ENCODE measurements at regions not wholly inside any gene's neighbourhood (a gene's known extent, or its start where the extent isn't known, plus 50 kb on each side); places are given as distances from the start of the nearest gene placed in this dataset.

DNA sequence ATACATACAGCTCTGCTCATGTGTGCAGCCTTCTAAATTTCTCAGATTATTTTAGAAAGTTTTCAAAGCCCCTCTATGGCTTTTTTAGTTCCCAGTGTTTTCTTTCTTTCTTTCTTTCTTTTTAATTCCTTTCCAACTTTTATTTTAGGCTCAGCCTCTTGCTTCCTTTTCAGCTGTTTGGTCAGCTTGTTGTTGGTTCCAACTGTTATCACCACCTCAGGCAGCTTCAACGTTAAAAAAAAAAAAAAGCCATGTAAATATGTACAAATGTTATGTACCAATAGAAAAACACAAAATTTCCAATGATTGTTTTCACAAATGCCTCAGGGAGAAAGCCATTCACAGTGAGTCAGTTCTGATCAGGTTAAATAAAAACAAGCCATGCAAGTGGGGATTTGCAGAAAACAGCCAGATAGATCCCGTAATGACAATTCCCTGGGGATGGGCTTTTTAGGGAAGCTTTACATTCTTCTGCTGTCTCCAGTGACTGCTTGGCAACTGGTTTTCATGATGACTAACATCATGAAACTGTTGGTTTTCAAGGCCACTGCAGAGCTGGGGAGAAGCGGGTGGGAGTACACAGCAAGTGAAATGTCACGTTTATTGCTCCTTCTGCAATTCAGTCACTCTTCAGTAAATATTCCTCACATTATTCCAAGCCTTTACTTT lies 908.4 kb downstream of the EPHA3 start:
- Histone ChIP-seq H3K4me3 (ENCODE audit: low read depth, low read length) (no peak overlapping the region), H3K9me3 (no peaks in the 10 kb centered on the region), H3K27me3 (no peaks in the 10 kb centered on the region), H3K36me3 (no peaks in the 10 kb centered on the region), H3K4me1 (no peaks in the 10 kb centered on the region)
- TF ChIP-seq, protein P1, sequence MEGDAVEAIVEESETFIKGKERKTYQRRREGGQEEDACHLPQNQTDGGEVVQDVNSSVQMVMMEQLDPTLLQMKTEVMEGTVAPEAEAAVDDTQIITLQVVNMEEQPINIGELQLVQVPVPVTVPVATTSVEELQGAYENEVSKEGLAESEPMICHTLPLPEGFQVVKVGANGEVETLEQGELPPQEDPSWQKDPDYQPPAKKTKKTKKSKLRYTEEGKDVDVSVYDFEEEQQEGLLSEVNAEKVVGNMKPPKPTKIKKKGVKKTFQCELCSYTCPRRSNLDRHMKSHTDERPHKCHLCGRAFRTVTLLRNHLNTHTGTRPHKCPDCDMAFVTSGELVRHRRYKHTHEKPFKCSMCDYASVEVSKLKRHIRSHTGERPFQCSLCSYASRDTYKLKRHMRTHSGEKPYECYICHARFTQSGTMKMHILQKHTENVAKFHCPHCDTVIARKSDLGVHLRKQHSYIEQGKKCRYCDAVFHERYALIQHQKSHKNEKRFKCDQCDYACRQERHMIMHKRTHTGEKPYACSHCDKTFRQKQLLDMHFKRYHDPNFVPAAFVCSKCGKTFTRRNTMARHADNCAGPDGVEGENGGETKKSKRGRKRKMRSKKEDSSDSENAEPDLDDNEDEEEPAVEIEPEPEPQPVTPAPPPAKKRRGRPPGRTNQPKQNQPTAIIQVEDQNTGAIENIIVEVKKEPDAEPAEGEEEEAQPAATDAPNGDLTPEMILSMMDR (IDR thresholded peaks at IDR 0.05; ENCODE audit: low read depth, low read length), result no peak
- no peak for DNase-seq

- Histone ChIP-seq H3K9me3 (no peaks in the 10 kb centered on the region), H3K27me3 (no peaks in the 10 kb centered on the region), H3K36me3 (no peaks in the 10 kb centered on the region), H3K4me1 (no peaks in the 10 kb centered on the region), H3K4me3 (ENCODE audit: low read depth, low read length) (no peak overlapping the region)
- TF ChIP-seq, protein P1 (IDR thresholded peaks at IDR 0.05; ENCODE audit: low read depth, low read length), result no peak
- DNase-seq, result no peak
Measured at GRCh38 chr3:90016555-90016954, 909.1 kb downstream of the EPHA3 start.

DNA sequence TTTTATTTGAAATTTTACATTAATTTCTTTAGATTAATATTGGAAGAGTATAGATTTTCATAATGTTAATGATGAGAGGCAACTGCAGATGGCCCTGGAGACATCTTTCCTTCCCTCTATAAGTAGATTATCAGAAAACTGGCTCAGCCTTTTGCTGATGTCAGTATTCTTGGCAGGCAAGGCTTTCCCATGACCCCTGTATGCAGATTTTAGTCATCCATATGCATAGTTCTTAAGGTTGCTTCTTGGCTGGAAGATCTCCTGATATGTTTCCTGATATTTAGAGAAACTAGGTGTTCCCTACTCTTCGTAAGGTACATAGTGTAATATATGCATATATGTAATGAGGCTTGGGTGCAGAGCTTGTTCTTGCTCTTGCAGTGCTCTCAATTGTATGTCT lies 911.4 kb downstream of the EPHA3 start:
- H3K27me3 ChIP-seq, result no peaks in the 10 kb centered on the region
- H3K36me3 ChIP-seq, result no peaks in the 10 kb centered on the region
- no peak for DNase-seq
- H3K4me1 ChIP-seq, result no peaks in the 10 kb centered on the region
- no peak overlapping the region for H3K4me3 ChIP-seq (ENCODE audit: low read depth, low read length)
- TF ChIP-seq, protein P1 (IDR thresholded peaks at IDR 0.05; ENCODE audit: low read depth, low read length), result no peak
- H3K9me3 ChIP-seq, result no peaks in the 10 kb centered on the region

DNA sequence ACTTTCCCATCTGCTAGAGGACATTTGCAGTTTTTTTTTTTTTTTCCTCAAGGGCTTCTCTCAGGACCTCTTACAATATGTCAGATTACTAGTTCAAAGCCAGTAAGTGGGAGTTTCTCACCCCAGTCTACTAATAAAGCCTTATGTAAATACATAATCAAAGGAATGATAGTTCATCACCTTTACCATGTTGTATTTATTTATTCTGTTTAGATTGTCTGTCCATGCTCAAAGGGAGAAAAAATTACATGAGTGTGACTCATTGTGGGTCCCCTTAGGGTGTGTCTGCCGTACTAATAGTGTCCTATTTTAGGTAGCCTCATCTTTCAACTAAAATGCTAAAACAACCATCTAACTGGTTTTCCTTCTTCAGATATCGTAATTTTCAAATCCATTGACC lies 917.6 kb downstream of the EPHA3 start:
- Histone ChIP-seq H3K9me3 (no peaks in the 10 kb centered on the region), H3K4me1 (no peaks in the 10 kb centered on the region)

DNA sequence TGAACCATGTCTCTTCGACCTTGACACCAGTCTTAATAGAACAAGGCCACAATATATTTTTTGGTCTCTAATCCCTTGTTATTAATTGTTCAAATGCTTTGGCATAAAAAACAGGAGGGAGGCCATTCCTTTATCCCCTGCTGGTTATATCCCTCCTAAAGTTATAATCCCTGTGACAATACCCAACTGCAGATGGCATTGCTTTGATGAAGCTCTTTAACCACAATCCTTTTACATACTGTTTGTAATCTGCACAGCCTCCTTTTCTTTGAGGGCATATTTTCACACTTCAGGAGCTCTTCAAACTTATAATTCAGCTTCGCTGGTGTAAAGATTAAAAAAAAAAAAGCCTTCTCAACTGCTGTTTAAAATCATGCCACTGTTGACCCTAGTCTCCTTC lies 919.0 kb downstream of the EPHA3 start:
- Histone ChIP-seq H3K36me3 (no peaks in the 10 kb centered on the region), H3K4me1 (no peaks in the 10 kb centered on the region), H3K4me3 (ENCODE audit: low read depth, low read length) (no peak overlapping the region), H3K9me3 (no peaks in the 10 kb centered on the region), H3K27me3 (no peaks in the 10 kb centered on the region)
- TF ChIP-seq, protein P1 (IDR thresholded peaks at IDR 0.05; ENCODE audit: low read depth, low read length), result no peak
- no peak for DNase-seq

More for the DNA sequence above, 917.6 kb downstream of the EPHA3 start:
- Histone ChIP-seq H3K27me3 (no peaks in the 10 kb centered on the region), H3K36me3 (no peaks in the 10 kb centered on the region), H3K4me3 (ENCODE audit: low read depth, low read length) (no peak overlapping the region)
- TF ChIP-seq, protein P1 (IDR thresholded peaks at IDR 0.05; ENCODE audit: low read depth, low read length), result no peak
- no peak for DNase-seq

- no peaks in the 10 kb centered on the region for H3K27me3 ChIP-seq
- no peaks in the 10 kb centered on the region for H3K4me1 ChIP-seq
- TF ChIP-seq, protein P1 (IDR thresholded peaks at IDR 0.05; ENCODE audit: low read depth, low read length), result no peak
- DNase-seq, result no peak
- H3K4me3 ChIP-seq (ENCODE audit: low read depth, low read length), result no peak overlapping the region
- no peaks in the 10 kb centered on the region for H3K36me3 ChIP-seq
- H3K9me3 ChIP-seq, result no peaks in the 10 kb centered on the region
Measured at GRCh38 chr3:90031121-90031520, 923.7 kb downstream of the EPHA3 start.
